ENCODE measurements at regions not wholly inside any gene's neighbourhood (a gene's known extent, or its start where the extent isn't known, plus 50 kb on each side); places are given as distances from the start of the nearest gene placed in this dataset.

GRCh38 chr21:17931080-17931479 lies 111.9 kb upstream of the C21orf91 start:
- no peaks in the 10 kb centered on the region for H3K36me3 ChIP-seq (ENCODE audit: control insufficient read depth in 2 of 2, insufficient read depth in 1 of 2, low read length in 2 of 2)
- POLR2A ChIA-PET, result no interaction called here
- H3K9me3 ChIP-seq (ENCODE audit: control insufficient read depth, insufficient read depth, low read depth, low read length), result no peaks in the 10 kb centered on the region
- H3K27ac ChIP-seq (ENCODE audit: extremely low read depth, low read depth, low read length), result no peak overlapping the region
- no peak for TF ChIP-seq PRDM6 (tag by site-specific recombination; IDR thresholded peaks at IDR 0.05)
- TF ChIP-seq FEZF1 (tag by site-specific recombination; IDR thresholded peaks at IDR 0.05), result no peak
- no peak for TF ChIP-seq ZNF146 (tag by site-specific recombination; IDR thresholded peaks at IDR 0.05)
- no peak for TF ChIP-seq IKZF3 (tag by site-specific recombination; IDR thresholded peaks at IDR 0.05)
- TF ChIP-seq ZNF639 (tag by site-specific recombination; IDR thresholded peaks at IDR 0.05), result no peak
- TF ChIP-seq SALL2 (tag by site-specific recombination; IDR thresholded peaks at IDR 0.05; ENCODE audit: borderline replicate concordance), result no peak
- no peak for TF ChIP-seq ZNF214 (tag by site-specific recombination; IDR thresholded peaks at IDR 0.05; ENCODE audit: borderline replicate concordance)
- peak overlapping the region; percentile 34 for H3K4me3 ChIP-seq (ENCODE audit: low read depth, low read length)
- no peaks in the 10 kb centered on the region for H3K4me1 ChIP-seq (ENCODE audit: control insufficient read depth, insufficient read depth, low read length)
- CTCF ChIA-PET, result interaction anchor here (0.5 to 1.5 kb wide), 13 partner anchors 9 to 272 kb away, joined by 3 to 9 read pairs (median 3); no protein-coding TSS in a partner anchor

GRCh38 chr21:17930093-17930492 lies 110.9 kb upstream of the C21orf91 start:
- CTCF ChIA-PET, result interaction anchor here (0.9 to 1.5 kb wide), 2 partner anchors 18 to 251 kb away, joined by 3 to 4 read pairs; no protein-coding TSS in a partner anchor
- no peak for TF ChIP-seq ZBTB10 (tag by site-specific recombination; IDR thresholded peaks at IDR 0.05)
- TF ChIP-seq, protein P1, sequence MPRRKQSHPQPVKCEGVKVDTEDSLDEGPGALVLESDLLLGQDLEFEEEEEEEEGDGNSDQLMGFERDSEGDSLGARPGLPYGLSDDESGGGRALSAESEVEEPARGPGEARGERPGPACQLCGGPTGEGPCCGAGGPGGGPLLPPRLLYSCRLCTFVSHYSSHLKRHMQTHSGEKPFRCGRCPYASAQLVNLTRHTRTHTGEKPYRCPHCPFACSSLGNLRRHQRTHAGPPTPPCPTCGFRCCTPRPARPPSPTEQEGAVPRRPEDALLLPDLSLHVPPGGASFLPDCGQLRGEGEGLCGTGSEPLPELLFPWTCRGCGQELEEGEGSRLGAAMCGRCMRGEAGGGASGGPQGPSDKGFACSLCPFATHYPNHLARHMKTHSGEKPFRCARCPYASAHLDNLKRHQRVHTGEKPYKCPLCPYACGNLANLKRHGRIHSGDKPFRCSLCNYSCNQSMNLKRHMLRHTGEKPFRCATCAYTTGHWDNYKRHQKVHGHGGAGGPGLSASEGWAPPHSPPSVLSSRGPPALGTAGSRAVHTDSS (tag by site-specific recombination; IDR thresholded peaks at IDR 0.05), result no peak
- TF ChIP-seq ZNF473 (tag by site-specific recombination; IDR thresholded peaks at IDR 0.05), result no peak
- TF ChIP-seq ZNF658 (tag by site-specific recombination; IDR thresholded peaks at IDR 0.05), result no peak
- no peak for TF ChIP-seq MEIS1 (CRISPR knock-in tag; IDR thresholded peaks at IDR 0.05; ENCODE audit: borderline replicate concordance)
- TF ChIP-seq ZNF701 (tag by site-specific recombination; IDR thresholded peaks at IDR 0.05), result no peak
- no peak for TF ChIP-seq ZNF621 (tag by site-specific recombination; IDR thresholded peaks at IDR 0.05)
- TF ChIP-seq, protein P2, sequence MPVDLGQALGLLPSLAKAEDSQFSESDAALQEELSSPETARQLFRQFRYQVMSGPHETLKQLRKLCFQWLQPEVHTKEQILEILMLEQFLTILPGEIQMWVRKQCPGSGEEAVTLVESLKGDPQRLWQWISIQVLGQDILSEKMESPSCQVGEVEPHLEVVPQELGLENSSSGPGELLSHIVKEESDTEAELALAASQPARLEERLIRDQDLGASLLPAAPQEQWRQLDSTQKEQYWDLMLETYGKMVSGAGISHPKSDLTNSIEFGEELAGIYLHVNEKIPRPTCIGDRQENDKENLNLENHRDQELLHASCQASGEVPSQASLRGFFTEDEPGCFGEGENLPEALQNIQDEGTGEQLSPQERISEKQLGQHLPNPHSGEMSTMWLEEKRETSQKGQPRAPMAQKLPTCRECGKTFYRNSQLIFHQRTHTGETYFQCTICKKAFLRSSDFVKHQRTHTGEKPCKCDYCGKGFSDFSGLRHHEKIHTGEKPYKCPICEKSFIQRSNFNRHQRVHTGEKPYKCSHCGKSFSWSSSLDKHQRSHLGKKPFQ (tag by site-specific recombination; IDR thresholded peaks at IDR 0.05), result no peak
- TF ChIP-seq SALL2 (tag by site-specific recombination; IDR thresholded peaks at IDR 0.05; ENCODE audit: borderline replicate concordance), result no peak
- TF ChIP-seq ZBTB48 (tag by site-specific recombination; IDR thresholded peaks at IDR 0.05), result no peak
- no peak for TF ChIP-seq ZNF292 (tag by site-specific recombination; IDR thresholded peaks at IDR 0.05; ENCODE audit: borderline replicate concordance, low read depth)
- no peak for TF ChIP-seq SP7 (tag by site-specific recombination; IDR thresholded peaks at IDR 0.05)
- TF ChIP-seq, protein P3, sequence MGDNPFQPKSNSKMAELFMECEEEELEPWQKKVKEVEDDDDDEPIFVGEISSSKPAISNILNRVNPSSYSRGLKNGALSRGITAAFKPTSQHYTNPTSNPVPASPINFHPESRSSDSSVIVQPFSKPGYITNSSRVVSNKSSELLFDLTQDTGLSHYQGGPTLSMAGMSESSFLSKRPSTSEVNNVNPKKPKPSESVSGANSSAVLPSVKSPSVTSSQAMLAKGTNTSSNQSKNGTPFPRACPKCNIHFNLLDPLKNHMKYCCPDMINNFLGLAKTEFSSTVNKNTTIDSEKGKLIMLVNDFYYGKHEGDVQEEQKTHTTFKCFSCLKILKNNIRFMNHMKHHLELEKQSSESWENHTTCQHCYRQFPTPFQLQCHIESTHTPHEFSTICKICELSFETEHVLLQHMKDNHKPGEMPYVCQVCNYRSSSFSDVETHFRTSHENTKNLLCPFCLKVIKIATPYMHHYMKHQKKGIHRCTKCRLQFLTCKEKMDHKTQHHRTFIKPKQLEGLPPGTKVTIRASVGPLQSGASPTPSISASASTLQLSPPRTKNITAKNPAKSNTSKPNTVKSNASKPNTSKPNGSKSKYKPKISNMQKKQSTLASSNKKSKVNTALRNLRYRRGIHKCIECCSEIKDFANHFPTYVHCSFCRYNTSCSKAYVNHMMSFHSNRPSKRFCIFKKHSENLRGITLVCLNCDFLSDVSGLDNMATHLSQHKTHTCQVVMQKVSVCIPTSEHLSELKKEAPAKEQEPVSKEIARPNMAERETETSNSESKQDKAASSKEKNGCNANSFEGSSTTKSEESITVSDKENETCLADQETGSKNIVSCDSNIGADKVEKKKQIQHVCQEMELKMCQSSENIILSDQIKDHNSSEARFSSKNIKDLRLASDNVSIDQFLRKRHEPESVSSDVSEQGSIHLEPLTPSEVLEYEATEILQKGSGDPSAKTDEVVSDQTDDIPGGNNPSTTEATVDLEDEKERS (tag by site-specific recombination; IDR thresholded peaks at IDR 0.05), result no peak
- TF ChIP-seq ZBTB8A (tag by site-specific recombination; IDR thresholded peaks at IDR 0.05), result no peak
- TF ChIP-seq GFI1B (tag by site-specific recombination; IDR thresholded peaks at IDR 0.05), result no peak

More at GRCh38 chr21:17930093-17930492, 110.9 kb upstream of the C21orf91 start:
- Histone ChIP-seq H3K4me3 (ENCODE audit: low read depth, low read length) (no peak overlapping the region), H3K4me1 (ENCODE audit: control insufficient read depth, insufficient read depth, low read length) (no peaks in the 10 kb centered on the region), H3K27ac (ENCODE audit: extremely low read depth, low read depth, low read length) (no peak overlapping the region), H3K9me3 (ENCODE audit: control insufficient read depth, insufficient read depth, low read depth, low read length) (no peaks in the 10 kb centered on the region), H3K36me3 (ENCODE audit: control insufficient read depth in 2 of 2, insufficient read depth in 1 of 2, low read length in 2 of 2) (no peaks in the 10 kb centered on the region)
- POLR2A ChIA-PET, result no interaction called here
